Prostate gland (tissue), 2 donors: ENCODE measurements at regions not wholly inside any gene's neighbourhood (a gene's known extent, or its start where the extent isn't known, plus 50 kb on each side); places are given as distances from the start of the nearest gene placed in this dataset.

Source experiments
- DNase-seq: peaks from one replicate; pipeline ENCODE4 v3.0.0-alpha.2; 2019; ENCODE audit warnings: low spot score
- H3K27ac ChIP-seq, 2 donors: fragments of 200-600 bp; sonication (generic); 2 replicates each; pipeline ENCODE4 v1.5.1; 2017 to 2019
- H3K27me3 ChIP-seq: fragments of 200-600 bp; sonication (generic); replicated peaks from 2 replicates; pipeline ENCODE4 v1.5.1; 2019; ENCODE audit not compliant: insufficient read depth
- H3K36me3 ChIP-seq, 2 donors: fragments of 200-600 bp; sonication (generic); 1 replicate in 1 of 2; 2 replicates in 1 of 2; pipeline versions ENCODE4 v1.5.1 to v1.8.1; 2017 to 2019
- H3K4me1 ChIP-seq: fragments of 200-600 bp; sonication (generic); replicated peaks from 2 replicates; pipeline ENCODE4 v1.5.1; 2019
- H3K4me3 ChIP-seq, 2 donors: fragments of 200-600 bp; sonication (generic); 2 replicates each; pipeline ENCODE4 v1.5.1; 2017 to 2019
- H3K9me3 ChIP-seq: fragments of 200-600 bp; sonication (generic); 2 replicates; pipeline ENCODE4 v1.5.1; 2017
- POLR2A ChIP-seq: fragments of 450-650 bp; IDR thresholded peaks from one replicate; pipeline ENCODE4 v1.6.1; 2016; ENCODE audit warnings: antibody characterized with exemption, mild to moderate bottlenecking
- POLR2AphosphoS5 ChIP-seq: sonication (generic); formaldehyde crosslinking; IDR thresholded peaks from one replicate; pipeline ENCODE4 v1.6.1; 2017; ENCODE audit warnings: antibody characterized with exemption
- WGBS: methylation state at CpG from one replicate; pipeline ENCODE4 v1.1.5; 2018; 5-methylcytosine and 5-hydroxymethylcytosine counted together
- intact Hi-C: fragments of 100-400 bp; cut with DNase I; formaldehyde crosslinking; loops from one replicate; pipeline ENCODE4 v1.14.2; 2022
- TF ChIP-seq, protein P1 (sequence below), 4 experiments: fragments of 200-600 bp in 2 of 4; fragments of 450-650 bp in 2 of 4; sonication (generic) in 2 of 4; IDR thresholded peaks; 1 replicate in 3 of 4; 2 replicates in 1 of 4; pipeline ENCODE4 v1.5.1; 2016 to 2019; ENCODE audit warnings: antibody characterized with exemption in 4 of 4, mild to moderate bottlenecking in 2 of 4, moderate library complexity in 2 of 4

- intact Hi-C loops = no loop called here
- DNase-seq = no peak
- 56% methylated on average over 6 of the region's 6 CpGs for WGBS
- Histone ChIP-seq H3K4me1 (no peaks in the 10 kb centered on the region), H3K4me3 (no peak overlapping the region), H3K27me3 (no peaks in the 10 kb centered on the region), H3K27ac (no peak overlapping the region), H3K36me3 (no peaks in the 10 kb centered on the region), H3K9me3 (no peaks in the 10 kb centered on the region)
- TF ChIP-seq POLR2AphosphoS5 = no peak
Measured at GRCh38 chr13:73283636-73284035, 224.8 kb downstream of the KLF5 start.

- WGBS = 84% methylated on average over 2 of the region's 2 CpGs
- H3K36me3 ChIP-seq = no peaks in the 10 kb centered on the region
- intact Hi-C loops = no loop called here
- no peaks in the 10 kb centered on the region for H3K9me3 ChIP-seq
- no peak for TF ChIP-seq POLR2AphosphoS5
- no peak for TF ChIP-seq POLR2A
- TF ChIP-seq, protein P1, sequence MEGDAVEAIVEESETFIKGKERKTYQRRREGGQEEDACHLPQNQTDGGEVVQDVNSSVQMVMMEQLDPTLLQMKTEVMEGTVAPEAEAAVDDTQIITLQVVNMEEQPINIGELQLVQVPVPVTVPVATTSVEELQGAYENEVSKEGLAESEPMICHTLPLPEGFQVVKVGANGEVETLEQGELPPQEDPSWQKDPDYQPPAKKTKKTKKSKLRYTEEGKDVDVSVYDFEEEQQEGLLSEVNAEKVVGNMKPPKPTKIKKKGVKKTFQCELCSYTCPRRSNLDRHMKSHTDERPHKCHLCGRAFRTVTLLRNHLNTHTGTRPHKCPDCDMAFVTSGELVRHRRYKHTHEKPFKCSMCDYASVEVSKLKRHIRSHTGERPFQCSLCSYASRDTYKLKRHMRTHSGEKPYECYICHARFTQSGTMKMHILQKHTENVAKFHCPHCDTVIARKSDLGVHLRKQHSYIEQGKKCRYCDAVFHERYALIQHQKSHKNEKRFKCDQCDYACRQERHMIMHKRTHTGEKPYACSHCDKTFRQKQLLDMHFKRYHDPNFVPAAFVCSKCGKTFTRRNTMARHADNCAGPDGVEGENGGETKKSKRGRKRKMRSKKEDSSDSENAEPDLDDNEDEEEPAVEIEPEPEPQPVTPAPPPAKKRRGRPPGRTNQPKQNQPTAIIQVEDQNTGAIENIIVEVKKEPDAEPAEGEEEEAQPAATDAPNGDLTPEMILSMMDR (IDR thresholded peaks at IDR 0.05) = no peak
- no peak overlapping the region for H3K27ac ChIP-seq
- no peaks in the 10 kb centered on the region for H3K4me1 ChIP-seq
- no peaks in the 10 kb centered on the region for H3K27me3 ChIP-seq
- H3K4me3 ChIP-seq = no peak overlapping the region
- no peak for DNase-seq
Measured at GRCh38 chr13:73281746-73282145, 222.9 kb downstream of the KLF5 start.

DNA sequence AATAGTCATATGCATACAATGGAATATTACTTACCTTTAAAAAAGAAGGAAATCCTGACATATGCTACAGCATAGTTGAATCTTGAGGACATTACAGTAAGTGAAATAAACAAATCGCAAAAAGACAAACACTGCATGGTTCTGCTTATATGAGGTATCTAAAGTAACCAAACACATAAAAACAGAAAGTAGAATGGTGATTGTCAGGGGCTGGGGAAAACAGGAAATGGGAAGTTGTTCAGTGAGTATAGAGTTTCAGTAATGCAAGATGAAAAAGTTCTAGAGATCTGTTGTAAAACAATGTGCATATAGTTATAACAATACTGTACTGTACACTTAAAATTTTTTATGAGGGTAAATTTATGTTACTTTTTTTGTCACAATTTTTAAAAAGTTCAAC lies 219.4 kb downstream of the KLF5 start:
- no peaks in the 10 kb centered on the region for H3K27me3 ChIP-seq
- H3K4me1 ChIP-seq = no peaks in the 10 kb centered on the region
- no peak for DNase-seq
- TF ChIP-seq POLR2AphosphoS5 = no peak
- TF ChIP-seq POLR2A = no peak
- TF ChIP-seq, protein P1 (IDR thresholded peaks at IDR 0.05) = no peak
- H3K27ac ChIP-seq = no peak overlapping the region
- no peaks in the 10 kb centered on the region for H3K9me3 ChIP-seq
- intact Hi-C loops = no loop called here
- 95% methylated on average over 1 of the region's 1 CpG for whole genome bisulfite sequencing
- H3K36me3 ChIP-seq = no peaks in the 10 kb centered on the region
- H3K4me3 ChIP-seq = no peak overlapping the region

DNA sequence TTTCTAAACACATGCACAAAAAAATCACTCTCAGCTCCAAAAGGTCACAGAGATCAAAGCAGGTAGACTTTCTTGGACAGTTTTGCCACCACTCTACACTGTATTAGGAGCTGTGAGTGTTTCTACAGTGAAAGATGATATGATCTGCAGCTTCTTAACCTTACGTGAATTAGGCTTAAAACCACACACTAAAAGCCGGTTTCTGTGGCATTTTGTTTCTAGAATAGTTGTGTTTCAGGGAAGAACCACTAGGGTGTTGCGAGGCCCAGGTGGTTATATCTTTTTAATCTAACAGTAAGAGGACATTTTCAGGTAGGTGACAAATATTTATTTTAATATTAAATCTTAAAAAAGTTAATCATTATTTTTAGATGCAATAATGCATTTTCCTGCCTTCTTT lies 216.4 kb downstream of the KLF5 start:
- WGBS = 93% methylated on average over 3 of the region's 3 CpGs
- DNase-seq = no peak
- H3K4me1 ChIP-seq = no peaks in the 10 kb centered on the region
- H3K27me3 ChIP-seq = no peaks in the 10 kb centered on the region
- intact Hi-C loops = no loop called here
- no peak overlapping the region for H3K4me3 ChIP-seq
- no peaks in the 10 kb centered on the region for H3K36me3 ChIP-seq
- no peak overlapping the region for H3K27ac ChIP-seq
- TF ChIP-seq POLR2A = no peak
- no peak for TF ChIP-seq POLR2AphosphoS5
- TF ChIP-seq, protein P1 (IDR thresholded peaks at IDR 0.05) = no peak
- no peaks in the 10 kb centered on the region for H3K9me3 ChIP-seq

GRCh38 chr13:73274147-73274546 lies 215.3 kb downstream of the KLF5 start:
- TF ChIP-seq POLR2A (no peak), POLR2AphosphoS5 (no peak)
- TF ChIP-seq, protein P1 (IDR thresholded peaks at IDR 0.05) = no peak
- DNase-seq = no peak
- Histone ChIP-seq H3K9me3 (no peaks in the 10 kb centered on the region), H3K27ac (no peak overlapping the region), H3K27me3 (no peaks in the 10 kb centered on the region), H3K4me3 (no peak overlapping the region), H3K4me1 (no peaks in the 10 kb centered on the region), H3K36me3 (no peaks in the 10 kb centered on the region)
- WGBS = 90% methylated on average over 2 of the region's 2 CpGs
- intact Hi-C loops = no loop called here
